Right forelimb (tissue), 1 donor: ENCODE measurements at regions not wholly inside any gene's neighbourhood (a gene's known extent, or its start where the extent isn't known, plus 50 kb on each side); places are given as distances from the start of the nearest gene placed in this dataset.
A peak's percentile ranks its signal among the peaks of the same experiment; 100 is the strongest.

Experiments
- DNase-seq: peaks from one replicate; pipeline ENCODE4 v3.0.0-alpha.2; 2018

DNA sequence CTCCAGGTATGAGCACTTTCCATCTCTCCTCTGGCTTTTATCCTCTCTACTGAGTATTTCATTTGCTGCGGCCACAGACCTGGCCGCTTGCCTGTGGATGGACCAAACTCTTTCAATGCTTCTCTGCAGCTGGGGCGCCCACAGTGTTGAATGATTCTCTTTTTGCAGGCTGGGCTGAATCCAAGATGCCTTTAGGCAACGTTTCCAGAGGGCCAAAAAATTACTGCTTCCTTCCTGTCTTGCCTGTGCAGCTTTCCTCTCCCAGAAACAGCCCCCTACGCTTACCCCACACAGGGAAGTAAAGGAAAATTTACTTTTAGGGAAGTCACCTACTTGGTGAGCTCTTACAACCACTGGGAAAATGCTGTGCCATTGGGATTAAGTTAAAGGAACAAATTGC lies 55.6 kb upstream of the JDP2 start:
- peak; percentile 49 for DNase-seq

DNA sequence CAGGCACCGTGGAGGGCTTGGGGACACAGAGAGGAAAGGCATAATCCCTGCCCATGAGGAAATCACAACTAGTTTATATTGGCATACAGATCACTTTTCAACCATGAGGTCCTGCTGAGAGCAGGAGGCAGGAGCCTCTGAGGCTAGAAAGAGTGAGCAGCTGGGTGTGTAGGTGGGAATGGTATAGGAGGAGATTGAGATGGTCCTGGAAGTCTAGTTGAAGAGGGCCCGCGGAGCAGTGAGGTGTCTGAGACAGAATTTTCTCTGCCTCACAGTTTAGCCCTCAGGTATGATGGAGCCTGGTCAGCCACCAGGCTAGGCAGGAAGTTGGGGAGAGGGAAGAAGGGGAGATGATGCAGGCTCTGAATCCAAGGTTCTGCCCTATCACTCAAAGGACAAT lies 54.7 kb upstream of the JDP2 start:
- no peak for DNase-seq

DNA sequence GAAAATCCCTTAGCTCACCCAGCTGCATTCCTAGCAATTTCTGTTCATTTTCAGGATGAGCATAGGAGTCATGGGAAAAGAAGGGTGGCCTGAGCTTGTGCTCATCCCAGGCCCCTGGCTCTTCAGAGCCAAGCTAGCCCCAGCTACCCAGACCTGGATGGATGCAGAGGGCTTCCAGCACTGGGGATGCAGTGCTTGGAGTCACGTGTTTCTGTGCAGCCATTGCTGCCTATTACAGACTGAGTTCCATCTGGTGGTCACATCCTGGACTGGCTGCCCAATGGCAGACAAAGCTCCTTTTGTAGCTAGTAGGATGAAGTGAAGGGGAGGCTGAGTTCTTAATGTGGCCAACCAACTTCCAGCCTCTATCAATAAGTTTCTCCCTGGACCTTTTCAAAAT lies 54.2 kb upstream of the JDP2 start:
- DNase-seq, result no peak

DNA sequence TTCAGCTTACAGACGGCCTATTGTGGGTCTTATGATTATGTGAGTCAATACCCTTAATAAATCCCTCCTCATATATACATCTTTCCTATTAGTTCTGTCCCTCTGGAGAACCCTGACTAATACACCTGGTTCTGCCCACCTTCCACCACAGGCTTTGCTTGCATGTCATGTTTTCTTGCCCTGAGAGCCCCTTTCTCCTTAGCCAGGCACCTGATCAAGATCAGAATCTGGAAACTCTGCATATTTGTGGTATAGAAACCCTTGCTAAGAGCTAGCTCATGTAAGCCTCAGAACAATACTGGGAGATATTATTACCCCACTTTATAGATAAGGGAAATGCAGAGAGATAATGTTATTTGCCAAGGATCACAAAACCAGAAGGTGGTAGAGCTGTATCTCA lies 52.9 kb upstream of the JDP2 start:
- DNase-seq, result no peak

DNA sequence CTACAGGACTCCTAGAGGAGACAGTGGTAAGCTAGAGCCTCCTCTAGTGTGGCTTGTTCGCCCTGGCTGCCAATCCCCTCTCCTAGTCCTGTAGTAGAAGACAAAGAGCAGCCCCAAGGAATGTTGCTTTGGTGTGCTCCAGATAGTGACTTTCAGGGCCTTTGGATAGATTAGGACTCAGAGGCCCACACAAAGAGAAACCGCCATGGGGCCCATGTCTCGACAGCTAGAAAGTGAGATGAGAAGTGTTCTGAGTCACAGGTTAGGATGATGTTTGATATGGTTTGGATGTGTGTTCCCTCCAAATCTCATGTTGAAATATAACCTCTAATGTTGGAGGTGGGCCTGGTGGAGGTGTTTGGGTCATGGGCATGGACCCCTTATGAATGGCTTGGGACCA lies 51.8 kb upstream of the JDP2 start:
- no peak for DNase-seq
